Panc1 (cell line): ENCODE measurements at regions not wholly inside any gene's neighbourhood (a gene's known extent, or its start where the extent isn't known, plus 50 kb on each side); places are given as distances from the start of the nearest gene placed in this dataset.

Experiments used
- ATAC-seq: fragments of 200-7000 bp; cut with Tn5 transposase; 2 replicates; pipeline ENCODE4 v1.9.1; 2020; ENCODE audit warnings: mild to moderate bottlenecking, moderate library complexity
- BruUV-seq: library from RNA; stranded (reverse); fragments of 400-500 nt; replicated peaks from 2 replicates; lab custom pipeline; 2021; lab: Mats Ljungman, UMichigan
- CTCF ChIA-PET: fragments of 300-600 bp; sonication (Branson Sonifier 250); formaldehyde crosslinking; loops from one replicate; lab custom pipeline; 2022; ENCODE audit warnings: antibody characterized with exemption; lab: Charles Lee
- POLR2A ChIA-PET: fragments of 300-600 bp; sonication (Branson Sonifier 250); formaldehyde crosslinking; loops from one replicate; lab custom pipeline; 2022; ENCODE audit warnings: antibody characterized with exemption; lab: Charles Lee
- DNase-seq: peaks from one replicate; pipeline ENCODE4 v3.0.0-alpha.2; 2010; ENCODE audit warnings: low read depth, low spot score
- H3K27ac ChIP-seq: 2 replicates; pipeline ENCODE4 v1.5.1; 2011; ENCODE audit warnings: mild to moderate bottlenecking, low read length, inconsistent platforms
- H3K27me3 ChIP-seq: fragments of 200-500 bp; sonication (Bioruptor generic); 2 replicates; pipeline ENCODE4 v1.6.0; 2014; ENCODE audit warnings: low read length, inconsistent platforms; ENCODE audit not compliant: control insufficient read depth, insufficient read depth
- H3K36me3 ChIP-seq: fragments of 200-500 bp; sonication (Bioruptor generic); 2 replicates; pipeline ENCODE4 v1.5.1; 2014; ENCODE audit warnings: inconsistent platforms, mild to moderate bottlenecking, low read length, moderate library complexity; ENCODE audit not compliant: control insufficient read depth, insufficient read depth
- H3K4me1 ChIP-seq: 2 replicates; pipeline ENCODE4 v1.5.1; 2011; ENCODE audit warnings: inconsistent platforms, mild to moderate bottlenecking, low read length, moderate library complexity; ENCODE audit not compliant: control insufficient read depth, insufficient read depth
- H3K4me3 ChIP-seq, 2 experiments: 2 replicates each; pipeline ENCODE4 v1.5.1; 2011 to 2012; ENCODE audit warnings: low read depth in 2 of 2, low read length in 2 of 2, mild to moderate bottlenecking in 2 of 2, inconsistent platforms in 1 of 2, moderate library complexity in 1 of 2
- H3K9me3 ChIP-seq: fragments of 200-500 bp; sonication (Bioruptor generic); 2 replicates; pipeline ENCODE4 v1.5.1; 2014; ENCODE audit warnings: low read depth, mild to moderate bottlenecking, inconsistent platforms, low read length, moderate library complexity; ENCODE audit not compliant: control insufficient read depth, insufficient read depth
- POLR2AphosphoS5 ChIP-seq: IDR thresholded peaks from 2 replicates; pipeline ENCODE4 v1.6.1; 2012; ENCODE audit warnings: mild to moderate bottlenecking, low read depth, low read length, moderate library complexity
- SIN3A ChIP-seq: IDR thresholded peaks from 2 replicates; pipeline ENCODE4 v1.6.1; 2012; ENCODE audit warnings: low read depth, mild to moderate bottlenecking, low read length, moderate library complexity, borderline replicate concordance; ENCODE audit not compliant: insufficient read depth
- TCF7L2 ChIP-seq: IDR thresholded peaks from 2 replicates; pipeline ENCODE4 v1.6.1; 2011; ENCODE audit warnings: mild to moderate bottlenecking, low read depth, low read length, inconsistent platforms
- in situ Hi-C: cut with HindIII; loops from 2 replicates; pipeline ENCODE4 v1.10.0; 2016; ENCODE audit warnings: low sequenced_read_pairs, low pct_unique_long_range_greater_than_20kb
- intact Hi-C: fragments of 100-400 bp; cut with micrococcal nuclease; formaldehyde crosslinking; loops from one replicate; pipeline ENCODE4 v1.10.0; 2022; ENCODE audit not compliant: unreplicated experiment
- TF ChIP-seq, protein P1 (sequence below): fragments of 450-650 bp; IDR thresholded peaks from 2 replicates; pipeline ENCODE4 v1.5.1; 2017; ENCODE audit warnings: mild to moderate bottlenecking
- TF ChIP-seq, protein P2 (sequence below), 2 experiments: IDR thresholded peaks; 2 replicates each; pipeline ENCODE4 v1.6.1; 2011 to 2012; ENCODE audit warnings: low read depth in 2 of 2, control low read depth in 1 of 2, low read length in 1 of 2, mild to moderate bottlenecking in 1 of 2, moderate library complexity in 1 of 2; ENCODE audit not compliant: insufficient read depth in 1 of 2

DNA sequence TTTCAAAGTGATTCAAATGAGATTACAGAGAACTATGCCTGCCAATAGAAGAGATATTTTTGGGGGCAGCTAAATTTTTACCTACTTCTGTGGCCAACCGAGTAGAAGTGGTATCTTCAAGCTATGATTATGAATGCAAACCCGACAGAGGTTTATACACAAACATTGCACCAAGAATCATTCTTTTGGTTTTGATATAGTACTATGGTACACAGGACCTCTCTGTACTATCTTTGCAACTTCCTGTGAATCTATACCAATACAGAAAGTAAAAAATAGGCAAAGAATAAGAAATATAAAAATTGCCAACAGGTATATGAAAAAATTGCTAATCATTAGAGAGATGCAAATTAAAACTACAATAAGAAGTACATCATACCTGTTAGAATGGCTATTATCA lies 103.2 kb upstream of the VIPR2 start:
- Histone ChIP-seq H3K9me3 (no peaks in the 10 kb centered on the region), H3K4me3 (no peak overlapping the region), H3K36me3 (no peaks in the 10 kb centered on the region), H3K27me3 (peaks cover 16% of the 10 kb centered on the region), H3K4me1 (no peaks in the 10 kb centered on the region), H3K27ac (no peak overlapping the region)
- no peak for ATAC-seq
- no TSS peak for BruUV-seq
- POLR2A ChIA-PET = no interaction called here
- in situ Hi-C loops = no loop called here
- CTCF ChIA-PET = no interaction called here
- no peak for DNase-seq
- TF ChIP-seq, protein P1, sequence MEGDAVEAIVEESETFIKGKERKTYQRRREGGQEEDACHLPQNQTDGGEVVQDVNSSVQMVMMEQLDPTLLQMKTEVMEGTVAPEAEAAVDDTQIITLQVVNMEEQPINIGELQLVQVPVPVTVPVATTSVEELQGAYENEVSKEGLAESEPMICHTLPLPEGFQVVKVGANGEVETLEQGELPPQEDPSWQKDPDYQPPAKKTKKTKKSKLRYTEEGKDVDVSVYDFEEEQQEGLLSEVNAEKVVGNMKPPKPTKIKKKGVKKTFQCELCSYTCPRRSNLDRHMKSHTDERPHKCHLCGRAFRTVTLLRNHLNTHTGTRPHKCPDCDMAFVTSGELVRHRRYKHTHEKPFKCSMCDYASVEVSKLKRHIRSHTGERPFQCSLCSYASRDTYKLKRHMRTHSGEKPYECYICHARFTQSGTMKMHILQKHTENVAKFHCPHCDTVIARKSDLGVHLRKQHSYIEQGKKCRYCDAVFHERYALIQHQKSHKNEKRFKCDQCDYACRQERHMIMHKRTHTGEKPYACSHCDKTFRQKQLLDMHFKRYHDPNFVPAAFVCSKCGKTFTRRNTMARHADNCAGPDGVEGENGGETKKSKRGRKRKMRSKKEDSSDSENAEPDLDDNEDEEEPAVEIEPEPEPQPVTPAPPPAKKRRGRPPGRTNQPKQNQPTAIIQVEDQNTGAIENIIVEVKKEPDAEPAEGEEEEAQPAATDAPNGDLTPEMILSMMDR = no peak
- TF ChIP-seq, protein P2, sequence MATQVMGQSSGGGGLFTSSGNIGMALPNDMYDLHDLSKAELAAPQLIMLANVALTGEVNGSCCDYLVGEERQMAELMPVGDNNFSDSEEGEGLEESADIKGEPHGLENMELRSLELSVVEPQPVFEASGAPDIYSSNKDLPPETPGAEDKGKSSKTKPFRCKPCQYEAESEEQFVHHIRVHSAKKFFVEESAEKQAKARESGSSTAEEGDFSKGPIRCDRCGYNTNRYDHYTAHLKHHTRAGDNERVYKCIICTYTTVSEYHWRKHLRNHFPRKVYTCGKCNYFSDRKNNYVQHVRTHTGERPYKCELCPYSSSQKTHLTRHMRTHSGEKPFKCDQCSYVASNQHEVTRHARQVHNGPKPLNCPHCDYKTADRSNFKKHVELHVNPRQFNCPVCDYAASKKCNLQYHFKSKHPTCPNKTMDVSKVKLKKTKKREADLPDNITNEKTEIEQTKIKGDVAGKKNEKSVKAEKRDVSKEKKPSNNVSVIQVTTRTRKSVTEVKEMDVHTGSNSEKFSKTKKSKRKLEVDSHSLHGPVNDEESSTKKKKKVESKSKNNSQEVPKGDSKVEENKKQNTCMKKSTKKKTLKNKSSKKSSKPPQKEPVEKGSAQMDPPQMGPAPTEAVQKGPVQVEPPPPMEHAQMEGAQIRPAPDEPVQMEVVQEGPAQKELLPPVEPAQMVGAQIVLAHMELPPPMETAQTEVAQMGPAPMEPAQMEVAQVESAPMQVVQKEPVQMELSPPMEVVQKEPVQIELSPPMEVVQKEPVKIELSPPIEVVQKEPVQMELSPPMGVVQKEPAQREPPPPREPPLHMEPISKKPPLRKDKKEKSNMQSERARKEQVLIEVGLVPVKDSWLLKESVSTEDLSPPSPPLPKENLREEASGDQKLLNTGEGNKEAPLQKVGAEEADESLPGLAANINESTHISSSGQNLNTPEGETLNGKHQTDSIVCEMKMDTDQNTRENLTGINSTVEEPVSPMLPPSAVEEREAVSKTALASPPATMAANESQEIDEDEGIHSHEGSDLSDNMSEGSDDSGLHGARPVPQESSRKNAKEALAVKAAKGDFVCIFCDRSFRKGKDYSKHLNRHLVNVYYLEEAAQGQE (IDR thresholded peaks at IDR 0.05; ENCODE audit: insufficient read depth in 1 of 2, low read depth in 2 of 2, low read length in 1 of 2) = no peak
- no peak for TF ChIP-seq SIN3A
- no peak for TF ChIP-seq TCF7L2
- TF ChIP-seq POLR2AphosphoS5 = no peak
- intact Hi-C loops = no loop called here

DNA sequence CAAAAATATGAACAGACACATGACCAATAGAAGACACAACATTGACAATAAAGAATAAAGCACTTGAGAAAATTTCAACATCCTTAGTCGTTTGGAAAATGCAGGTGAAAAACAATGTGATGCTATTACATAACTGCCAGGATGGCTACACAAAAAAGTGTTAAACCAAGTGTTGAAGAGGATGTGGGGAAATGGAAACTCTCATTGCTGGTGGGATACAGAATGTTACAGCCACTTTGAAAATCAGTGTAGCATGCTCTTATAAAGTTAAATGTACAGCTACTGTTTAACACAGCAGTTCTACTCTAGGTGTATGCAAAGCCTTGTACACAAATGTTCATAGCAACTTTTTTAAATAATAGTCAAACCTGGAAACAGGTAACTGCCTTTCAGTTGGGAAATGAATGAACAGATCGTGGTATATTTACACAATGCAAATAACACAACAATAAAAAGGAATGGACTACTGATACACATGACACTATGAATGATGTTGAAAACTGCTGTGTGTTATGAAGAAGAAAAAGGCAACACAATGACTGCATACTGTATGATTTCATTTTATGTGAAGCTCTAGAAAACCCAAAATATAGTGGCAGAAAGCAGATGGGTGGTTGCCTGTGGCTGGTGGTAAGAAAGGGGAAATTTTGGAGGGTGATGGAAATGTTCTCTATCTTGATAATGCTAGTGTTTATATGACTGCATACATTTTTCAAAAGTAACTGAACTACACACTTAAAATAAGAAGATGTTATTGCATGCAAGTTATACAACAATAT lies 102.2 kb upstream of the VIPR2 start:
- no peaks in the 10 kb centered on the region for H3K9me3 ChIP-seq
- intact Hi-C loops = no loop called here
- ATAC-seq = no peak

More for the DNA sequence above, 102.2 kb upstream of the VIPR2 start:
- POLR2A ChIA-PET = no interaction called here
- no peaks in the 10 kb centered on the region for H3K4me1 ChIP-seq
- no peaks in the 10 kb centered on the region for H3K36me3 ChIP-seq
- CTCF ChIA-PET = no interaction called here
- in situ Hi-C loops = no loop called here
- TF ChIP-seq, protein P1 = no peak
- TF ChIP-seq SIN3A (no peak), POLR2AphosphoS5 (no peak), TCF7L2 (no peak)
- TF ChIP-seq, protein P2 (IDR thresholded peaks at IDR 0.05; ENCODE audit: insufficient read depth in 1 of 2, low read depth in 2 of 2, low read length in 1 of 2) = no peak
- BruUV-seq = no TSS peak
- no peak for DNase-seq
- H3K27me3 ChIP-seq = peaks cover 16% of the 10 kb centered on the region
- H3K4me3 ChIP-seq = no peak overlapping the region
- H3K27ac ChIP-seq = no peak overlapping the region
